GM12891 (cell line): ENCODE measurements at regions not wholly inside any gene's neighbourhood (a gene's known extent, or its start where the extent isn't known, plus 50 kb on each side); places are given as distances from the start of the nearest gene placed in this dataset.

ENCODE experiments used
- DNase-seq: peaks from one replicate; pipeline ENCODE4 v3.0.0; 2011; ENCODE audit warnings: low spot score; ENCODE audit not compliant: insufficient read length
- FAIRE-seq: peaks from 2 replicates; lab custom pipeline; 2011; peaks lifted over from hg19 to GRCh38; lab: Jason Lieb, UNC
- PAX5 ChIP-seq: IDR thresholded peaks from 2 replicates; pipeline ENCODE4 v1.6.1; 2011; ENCODE audit warnings: low read length, moderate library complexity, mild to moderate bottlenecking; ENCODE audit not compliant: insufficient read depth, severe bottlenecking
- POLR2A ChIP-seq: IDR thresholded peaks from 2 replicates; pipeline ENCODE4 v1.6.1; 2011; ENCODE audit warnings: low read depth, low read length, control low read depth
- POLR2AphosphoS5 ChIP-seq: IDR thresholded peaks from 2 replicates; pipeline ENCODE4 v1.6.1; 2011; ENCODE audit warnings: low read depth, low read length, control low read depth
- POU2F2 ChIP-seq: IDR thresholded peaks from 2 replicates; pipeline ENCODE4 v1.6.1; 2011; ENCODE audit warnings: low read depth, mild to moderate bottlenecking, control low read depth, low read length, moderate library complexity
- SPI1 ChIP-seq: IDR thresholded peaks from 2 replicates; pipeline ENCODE4 v1.6.1; 2011; ENCODE audit warnings: low read depth, low read length, control low read depth
- TAF1 ChIP-seq: IDR thresholded peaks from 2 replicates; pipeline ENCODE4 v1.6.1; 2011; ENCODE audit warnings: low read depth, low read length, control low read depth

GRCh38 chr17:31750578-31750977 is 108.5 kb downstream of the COPRS start:
- DNase-seq: no peak
- no peak for FAIRE-seq
- no peak for TF ChIP-seq POLR2AphosphoS5
- no peak for TF ChIP-seq SPI1
- TF ChIP-seq POU2F2: no peak
- no peak for TF ChIP-seq TAF1

- TF ChIP-seq POLR2A (no peak), POLR2AphosphoS5 (no peak), SPI1 (no peak), POU2F2 (no peak), TAF1 (no peak), PAX5 (no peak)
- DNase-seq (no peak), FAIRE-seq (no peak)
Measured at GRCh38 chr17:31748881-31749280, 110.2 kb downstream of the COPRS start.

- TF ChIP-seq POU2F2 (no peak), SPI1 (no peak), POLR2A (no peak), POLR2AphosphoS5 (no peak)
- no peak for FAIRE-seq
Measured at GRCh38 chr17:31746884-31747495, 112.1 kb downstream of the COPRS start.

GRCh38 chr17:31745964-31746600 is 113.0 kb downstream of the COPRS start:
- no peak for FAIRE-seq
- DNase-seq: no peak
- TF ChIP-seq POLR2A (no peak), POLR2AphosphoS5 (no peak), TAF1 (no peak), POU2F2 (no peak), SPI1 (no peak), PAX5 (no peak)

More at GRCh38 chr17:31746884-31747495, 112.1 kb downstream of the COPRS start:
- no peak for DNase-seq

- TF ChIP-seq POU2F2 (no peak), SPI1 (no peak), POLR2A (no peak), POLR2AphosphoS5 (no peak), PAX5 (no peak), TAF1 (no peak)
- no peak for FAIRE-seq
- no peak for DNase-seq
Measured at GRCh38 chr17:31744511-31744951, 114.5 kb downstream of the COPRS start.

GRCh38 chr17:31743797-31744196 is 115.2 kb downstream of the COPRS start:
- FAIRE-seq (no peak), DNase-seq (no peak)
- TF ChIP-seq POLR2A: no peak
- no peak for TF ChIP-seq PAX5
- no peak for TF ChIP-seq POU2F2
- no peak for TF ChIP-seq TAF1
- no peak for TF ChIP-seq POLR2AphosphoS5
- no peak for TF ChIP-seq SPI1

- FAIRE-seq (no peak), DNase-seq (no peak)
- TF ChIP-seq POLR2A: no peak
- TF ChIP-seq PAX5: no peak
- no peak for TF ChIP-seq POLR2AphosphoS5
- TF ChIP-seq TAF1: no peak
- TF ChIP-seq POU2F2: no peak
- no peak for TF ChIP-seq SPI1
Measured at GRCh38 chr17:31741371-31741770, 117.7 kb downstream of the COPRS start.

- FAIRE-seq: no peak
- no peak for DNase-seq
- TF ChIP-seq POLR2AphosphoS5 (no peak), POU2F2 (no peak), SPI1 (no peak), TAF1 (no peak), PAX5 (no peak), POLR2A (no peak)
Measured at GRCh38 chr17:31740611-31741082, 118.4 kb downstream of the COPRS start.

GRCh38 chr17:31738996-31739699 is 119.9 kb downstream of the COPRS start:
- FAIRE-seq (no peak), DNase-seq (no peak)
- no peak for TF ChIP-seq POU2F2
- TF ChIP-seq SPI1: no peak
- no peak for TF ChIP-seq POLR2A
- TF ChIP-seq PAX5: no peak
- TF ChIP-seq TAF1: no peak
- no peak for TF ChIP-seq POLR2AphosphoS5
